HEK293 (cell line): ENCODE measurements at regions not wholly inside any gene's neighbourhood (a gene's known extent, or its start where the extent isn't known, plus 50 kb on each side); places are given as distances from the start of the nearest gene placed in this dataset.

ENCODE experiments used
- CTCF ChIA-PET: fragments of 350-600 bp; formaldehyde crosslinking; extraction: SDS; loops from one replicate; lab custom pipeline; 2021; ENCODE audit warnings: antibody characterized with exemption; lab: Yijun Ruan, JAX
- POLR2A ChIA-PET: fragments of 300-600 bp; formaldehyde crosslinking; extraction: SDS; loops from one replicate; lab custom pipeline; 2020; ENCODE audit warnings: antibody characterized with exemption, inconsistent platforms; lab: Yijun Ruan, JAX
- H3K27ac ChIP-seq: fragments of 200-500 bp; sonication (Bioruptor generic); 2 replicates; pipeline ENCODE4 v1.5.1; 2014; ENCODE audit warnings: low read depth, low read length, control low read depth, inconsistent platforms; ENCODE audit errors: extremely low read depth
- H3K36me3 ChIP-seq, 2 experiments: fragments of 200-500 bp in 1 of 2; sonication (Bioruptor generic) in 1 of 2; 1 replicate in 1 of 2; 2 replicates in 1 of 2; pipeline ENCODE4 v1.5.1; 2014 to 2017; ENCODE audit warnings: inconsistent platforms in 2 of 2, low read length in 2 of 2; ENCODE audit not compliant: control insufficient read depth in 2 of 2, insufficient read depth in 1 of 2
- H3K4me1 ChIP-seq: fragments of 200-500 bp; sonication (Bioruptor generic); 2 replicates; pipeline ENCODE4 v1.5.1; 2014; ENCODE audit warnings: mild to moderate bottlenecking, low read length, inconsistent platforms; ENCODE audit not compliant: control insufficient read depth, insufficient read depth
- H3K4me3 ChIP-seq: 2 replicates; pipeline ENCODE4 v1.5.1; 2011; ENCODE audit warnings: low read depth, mild to moderate bottlenecking, control low read depth, low read length, moderate library complexity
- H3K9me3 ChIP-seq: fragments of 200-500 bp; sonication (Bioruptor generic); 2 replicates; pipeline ENCODE4 v1.5.1; 2014; ENCODE audit warnings: low read depth, low read length, inconsistent platforms; ENCODE audit not compliant: control insufficient read depth, insufficient read depth
- IKZF3 ChIP-seq: fragments of 450-650 bp; IDR thresholded peaks from 2 replicates; pipeline ENCODE4 v1.5.0; 2018; ENCODE audit warnings: missing biosample characterization, mild to moderate bottlenecking, missing genetic modification characterization, moderate library complexity
- KLF1 ChIP-seq: fragments of 450-650 bp; formaldehyde crosslinking; IDR thresholded peaks from 2 replicates; pipeline ENCODE4 v1.5.1; 2016; ENCODE audit warnings: missing biosample characterization, missing genetic modification characterization
- KLF7 ChIP-seq: fragments of 450-650 bp; formaldehyde crosslinking; IDR thresholded peaks from 2 replicates; pipeline ENCODE4 v1.5.1; 2016; ENCODE audit warnings: missing biosample characterization, missing genetic modification characterization, borderline replicate concordance
- SALL2 ChIP-seq: fragments of 450-650 bp; formaldehyde crosslinking; IDR thresholded peaks from 2 replicates; pipeline ENCODE4 v1.5.0; 2017; ENCODE audit warnings: missing biosample characterization, mild to moderate bottlenecking, missing genetic modification characterization, borderline replicate concordance
- ZNF155 ChIP-seq: fragments of 450-650 bp; formaldehyde crosslinking; IDR thresholded peaks from 2 replicates; pipeline ENCODE4 v1.5.1; 2016; ENCODE audit warnings: missing biosample characterization, missing genetic modification characterization
- ZNF169 ChIP-seq: fragments of 450-650 bp; formaldehyde crosslinking; IDR thresholded peaks from 2 replicates; pipeline ENCODE4 v1.5.1; 2016; ENCODE audit warnings: missing biosample characterization, missing genetic modification characterization
- ZNF248 ChIP-seq: fragments of 450-650 bp; formaldehyde crosslinking; IDR thresholded peaks from 2 replicates; pipeline ENCODE4 v1.5.1; 2017; ENCODE audit warnings: missing biosample characterization, missing genetic modification characterization
- ZNF266 ChIP-seq: fragments of 450-650 bp; formaldehyde crosslinking; IDR thresholded peaks from 2 replicates; pipeline ENCODE4 v1.5.1; 2016; ENCODE audit warnings: missing biosample characterization, missing genetic modification characterization, low read depth
- ZNF274 ChIP-seq, 2 experiments: fragments of 200-500 bp in 1 of 2; fragments of 450-650 bp in 1 of 2; sonication (Bioruptor generic) in 1 of 2; formaldehyde crosslinking in 1 of 2; IDR thresholded peaks; 2 replicates each; pipeline versions ENCODE4 v1.5.1 to v1.6.1; 2014 to 2016; ENCODE audit warnings: borderline replicate concordance in 1 of 2, inconsistent platforms in 1 of 2, low read length in 1 of 2, missing biosample characterization in 1 of 2, missing genetic modification characterization in 1 of 2
- ZNF423 ChIP-seq: fragments of 450-650 bp; formaldehyde crosslinking; IDR thresholded peaks from 2 replicates; pipeline ENCODE4 v1.5.1; 2016; ENCODE audit warnings: missing biosample characterization, missing genetic modification characterization
- ZNF530 ChIP-seq: fragments of 450-650 bp; formaldehyde crosslinking; IDR thresholded peaks from 2 replicates; pipeline ENCODE4 v1.5.1; 2016; ENCODE audit warnings: low read depth, missing biosample characterization, missing genetic modification characterization
- ZNF654 ChIP-seq: fragments of 450-650 bp; formaldehyde crosslinking; IDR thresholded peaks from 2 replicates; pipeline ENCODE4 v1.5.1; 2016; ENCODE audit warnings: low read depth, missing biosample characterization, missing genetic modification characterization
- ZNF658 ChIP-seq: fragments of 450-650 bp; formaldehyde crosslinking; IDR thresholded peaks from 2 replicates; pipeline ENCODE4; 2016; ENCODE audit warnings: missing biosample characterization, missing genetic modification characterization
- ZNF785 ChIP-seq: fragments of 450-650 bp; formaldehyde crosslinking; IDR thresholded peaks from 2 replicates; pipeline ENCODE4 v1.5.1; 2016; ENCODE audit warnings: missing biosample characterization, missing genetic modification characterization
- ZNF837 ChIP-seq: fragments of 450-650 bp; formaldehyde crosslinking; IDR thresholded peaks from 2 replicates; pipeline ENCODE4 v1.5.1; 2016; ENCODE audit warnings: missing biosample characterization, missing genetic modification characterization
- TF ChIP-seq, protein P1 (sequence below): sonication (generic); formaldehyde crosslinking; IDR thresholded peaks from 2 replicates; pipeline ENCODE4 v1.8.1; 2022; ENCODE audit warnings: mild to moderate bottlenecking, moderate library complexity, missing genetic modification reagents
- TF ChIP-seq, protein P2 (sequence below): fragments of 450-650 bp; formaldehyde crosslinking; IDR thresholded peaks from 2 replicates; pipeline ENCODE4 v1.5.1; 2016; ENCODE audit warnings: missing biosample characterization, missing genetic modification characterization
- TF ChIP-seq, protein P3 (sequence below): fragments of 450-650 bp; formaldehyde crosslinking; IDR thresholded peaks from 2 replicates; pipeline ENCODE4 v1.5.1; 2016; ENCODE audit warnings: missing biosample characterization, missing genetic modification characterization
- TF ChIP-seq, protein P4 (sequence below): fragments of 450-650 bp; formaldehyde crosslinking; IDR thresholded peaks from 2 replicates; pipeline ENCODE4 v1.5.1; 2017; ENCODE audit warnings: missing biosample characterization, missing genetic modification characterization
- TF ChIP-seq, protein P5 (sequence below): fragments of 450-650 bp; formaldehyde crosslinking; IDR thresholded peaks from 2 replicates; pipeline ENCODE4 v1.5.1; 2016; ENCODE audit warnings: missing biosample characterization, missing genetic modification characterization

DNA sequence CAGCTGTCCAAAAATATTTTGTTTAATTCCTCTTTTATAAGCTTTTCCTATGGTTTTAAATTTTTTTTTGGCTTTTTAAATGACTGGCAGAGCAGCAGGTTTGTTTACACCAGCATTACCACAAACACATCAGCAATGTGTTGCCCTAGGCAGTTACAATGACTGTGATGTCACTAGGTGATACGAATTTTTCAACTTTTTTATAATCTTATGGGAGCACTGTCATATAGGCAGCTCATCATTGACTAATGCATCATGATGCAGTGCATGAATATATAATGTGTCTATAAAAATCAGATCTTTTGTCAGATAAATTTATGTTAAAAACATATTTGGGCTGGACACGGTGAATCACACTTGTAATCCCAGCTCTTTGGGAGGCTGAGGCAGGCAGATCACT lies 231.6 kb upstream of the SLIT2 start:
- Histone ChIP-seq H3K27ac (no peak overlapping the region), H3K9me3 (no peaks in the 10 kb centered on the region), H3K4me1 (no peaks in the 10 kb centered on the region), H3K4me3 (no peak overlapping the region), H3K36me3 (no peaks in the 10 kb centered on the region)
- TF ChIP-seq ZNF654 (tag by site-specific recombination) = no peak
- TF ChIP-seq, protein P1, sequence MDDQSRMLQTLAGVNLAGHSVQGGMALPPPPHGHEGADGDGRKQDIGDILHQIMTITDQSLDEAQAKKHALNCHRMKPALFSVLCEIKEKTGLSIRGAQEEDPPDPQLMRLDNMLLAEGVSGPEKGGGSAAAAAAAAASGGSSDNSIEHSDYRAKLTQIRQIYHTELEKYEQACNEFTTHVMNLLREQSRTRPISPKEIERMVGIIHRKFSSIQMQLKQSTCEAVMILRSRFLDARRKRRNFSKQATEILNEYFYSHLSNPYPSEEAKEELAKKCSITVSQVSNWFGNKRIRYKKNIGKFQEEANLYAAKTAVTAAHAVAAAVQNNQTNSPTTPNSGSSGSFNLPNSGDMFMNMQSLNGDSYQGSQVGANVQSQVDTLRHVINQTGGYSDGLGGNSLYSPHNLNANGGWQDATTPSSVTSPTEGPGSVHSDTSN (CRISPR knock-in tag) = no peak
- no peak for TF ChIP-seq SALL2
- no peak for TF ChIP-seq KLF1 (tag by site-specific recombination)
- no peak for TF ChIP-seq ZNF169 (tag by site-specific recombination)
- TF ChIP-seq ZNF248 (tag by site-specific recombination) = no peak
- no peak for TF ChIP-seq ZNF530 (tag by site-specific recombination)
- TF ChIP-seq, protein P2, sequence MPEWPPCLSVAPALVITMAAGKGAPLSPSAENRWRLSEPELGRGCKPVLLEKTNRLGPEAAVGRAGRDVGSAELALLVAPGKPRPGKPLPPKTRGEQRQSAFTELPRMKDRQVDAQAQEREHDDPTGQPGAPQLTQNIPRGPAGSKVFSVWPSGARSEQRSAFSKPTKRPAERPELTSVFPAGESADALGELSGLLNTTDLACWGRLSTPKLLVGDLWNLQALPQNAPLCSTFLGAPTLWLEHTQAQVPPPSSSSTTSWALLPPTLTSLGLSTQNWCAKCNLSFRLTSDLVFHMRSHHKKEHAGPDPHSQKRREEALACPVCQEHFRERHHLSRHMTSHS (tag by site-specific recombination) = no peak
- TF ChIP-seq ZNF423 (tag by site-specific recombination) = no peak
- no peak for TF ChIP-seq ZNF274 (IDR thresholded peaks at IDR 0.05; ENCODE audit: low read length)
- TF ChIP-seq ZNF274 (tag by site-specific recombination; IDR thresholded peaks at IDR 0.05; ENCODE audit: borderline replicate concordance) = no peak
- TF ChIP-seq, protein P3, sequence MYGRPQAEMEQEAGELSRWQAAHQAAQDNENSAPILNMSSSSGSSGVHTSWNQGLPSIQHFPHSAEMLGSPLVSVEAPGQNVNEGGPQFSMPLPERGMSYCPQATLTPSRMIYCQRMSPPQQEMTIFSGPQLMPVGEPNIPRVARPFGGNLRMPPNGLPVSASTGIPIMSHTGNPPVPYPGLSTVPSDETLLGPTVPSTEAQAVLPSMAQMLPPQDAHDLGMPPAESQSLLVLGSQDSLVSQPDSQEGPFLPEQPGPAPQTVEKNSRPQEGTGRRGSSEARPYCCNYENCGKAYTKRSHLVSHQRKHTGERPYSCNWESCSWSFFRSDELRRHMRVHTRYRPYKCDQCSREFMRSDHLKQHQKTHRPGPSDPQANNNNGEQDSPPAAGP (tag by site-specific recombination) = no peak
- TF ChIP-seq KLF7 (tag by site-specific recombination) = no peak
- TF ChIP-seq ZNF658 = no peak
- TF ChIP-seq, protein P4, sequence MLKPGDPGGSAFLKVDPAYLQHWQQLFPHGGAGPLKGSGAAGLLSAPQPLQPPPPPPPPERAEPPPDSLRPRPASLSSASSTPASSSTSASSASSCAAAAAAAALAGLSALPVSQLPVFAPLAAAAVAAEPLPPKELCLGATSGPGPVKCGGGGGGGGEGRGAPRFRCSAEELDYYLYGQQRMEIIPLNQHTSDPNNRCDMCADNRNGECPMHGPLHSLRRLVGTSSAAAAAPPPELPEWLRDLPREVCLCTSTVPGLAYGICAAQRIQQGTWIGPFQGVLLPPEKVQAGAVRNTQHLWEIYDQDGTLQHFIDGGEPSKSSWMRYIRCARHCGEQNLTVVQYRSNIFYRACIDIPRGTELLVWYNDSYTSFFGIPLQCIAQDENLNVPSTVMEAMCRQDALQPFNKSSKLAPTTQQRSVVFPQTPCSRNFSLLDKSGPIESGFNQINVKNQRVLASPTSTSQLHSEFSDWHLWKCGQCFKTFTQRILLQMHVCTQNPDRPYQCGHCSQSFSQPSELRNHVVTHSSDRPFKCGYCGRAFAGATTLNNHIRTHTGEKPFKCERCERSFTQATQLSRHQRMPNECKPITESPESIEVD (tag by site-specific recombination) = no peak
- no peak for TF ChIP-seq ZNF837 (tag by site-specific recombination)
- TF ChIP-seq ZNF155 (tag by site-specific recombination) = no peak
- TF ChIP-seq ZNF266 = no peak
- POLR2A ChIA-PET = interaction anchor here (0.6 kb wide), 1 partner anchor 242 kb away, joined by 6 read pairs; no protein-coding TSS in a partner anchor
- CTCF ChIA-PET = no interaction called here

DNA sequence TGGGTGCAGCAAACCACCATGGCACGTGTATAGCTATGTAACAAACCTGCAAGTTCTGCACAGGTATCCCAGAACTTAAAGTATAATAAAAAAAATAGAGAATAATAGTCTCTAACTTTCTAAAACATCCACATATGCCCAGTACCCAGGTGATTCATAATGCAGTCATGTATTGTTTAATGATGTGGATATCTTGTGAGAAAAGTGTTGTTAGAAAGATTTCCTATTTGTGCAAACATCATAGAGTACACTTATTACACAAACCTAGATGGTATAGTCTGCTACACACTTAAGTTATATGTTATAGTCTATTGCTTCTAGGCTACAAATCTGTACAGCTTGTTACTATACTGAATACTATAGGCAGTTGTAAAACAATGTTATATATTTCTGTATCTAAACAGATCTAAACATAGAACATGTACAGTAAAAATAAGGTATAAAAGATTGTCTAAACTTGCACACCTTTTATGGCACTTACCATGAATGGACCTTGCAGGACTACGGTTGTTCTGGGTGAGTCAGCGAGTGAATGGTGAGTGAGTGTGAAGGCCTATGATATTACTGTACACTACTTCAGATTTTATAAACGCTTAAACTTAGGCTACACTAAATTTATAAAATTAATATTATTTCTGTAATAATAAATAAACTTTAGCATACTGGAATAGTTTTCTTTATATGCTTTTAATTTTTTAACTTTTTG lies 232.2 kb upstream of the SLIT2 start:
- H3K4me3 ChIP-seq = no peak overlapping the region
- H3K4me1 ChIP-seq = no peaks in the 10 kb centered on the region
- POLR2A ChIA-PET = interaction anchor here (0.6 kb wide), 1 partner anchor 241 kb away, joined by 6 read pairs; no protein-coding TSS in a partner anchor
- H3K27ac ChIP-seq = no peak overlapping the region
- no peaks in the 10 kb centered on the region for H3K9me3 ChIP-seq
- CTCF ChIA-PET = no interaction called here
- no peaks in the 10 kb centered on the region for H3K36me3 ChIP-seq
- TF ChIP-seq, protein P5, sequence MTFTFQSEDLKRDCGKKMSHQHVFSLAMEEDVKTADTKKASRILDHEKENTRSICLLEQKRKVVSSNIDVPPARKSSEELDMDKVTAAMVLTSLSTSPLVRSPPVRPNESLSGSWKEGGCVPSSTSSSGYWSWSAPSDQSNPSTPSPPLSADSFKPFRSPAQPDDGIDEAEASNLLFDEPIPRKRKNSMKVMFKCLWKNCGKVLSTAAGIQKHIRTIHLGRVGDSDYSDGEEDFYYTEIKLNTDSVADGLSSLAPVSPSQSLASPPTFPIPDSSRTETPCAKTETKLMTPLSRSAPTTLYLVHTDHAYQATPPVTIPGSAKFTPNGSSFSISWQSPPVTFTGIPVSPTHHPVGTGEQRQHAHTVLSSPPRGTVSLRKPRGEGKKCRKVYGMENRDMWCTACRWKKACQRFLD (tag by site-specific recombination) = no peak
- no peak for TF ChIP-seq IKZF3 (tag by site-specific recombination)
- TF ChIP-seq ZNF785 = no peak
